Right lobe of liver (tissue), 4 donors: ENCODE measurements at regions not wholly inside any gene's neighbourhood (a gene's known extent, or its start where the extent isn't known, plus 50 kb on each side); places are given as distances from the start of the nearest gene placed in this dataset.

Source experiments
- CTCF ChIP-seq, 4 donors: fragments of 200-600 bp in 3 of 4; fragments of 450-650 bp in 1 of 4; IDR thresholded peaks; one replicate each; pipeline versions ENCODE4 v1.5.1 to v1.8.0; 2016 to 2022; ENCODE audit warnings: antibody characterized with exemption in 4 of 4, mild to moderate bottlenecking in 2 of 4
- POLR2A ChIP-seq: fragments of 450-650 bp; IDR thresholded peaks from one replicate; pipeline ENCODE4 v1.6.1; 2017; ENCODE audit warnings: antibody characterized with exemption, mild to moderate bottlenecking
- donor health status: DM: no; HTN: no; CAD: no.
- donor health status: DM: no; HTN: no; CAD: no.
- donor health status: DM: no; HTN: yes; CAD: no.

DNA sequence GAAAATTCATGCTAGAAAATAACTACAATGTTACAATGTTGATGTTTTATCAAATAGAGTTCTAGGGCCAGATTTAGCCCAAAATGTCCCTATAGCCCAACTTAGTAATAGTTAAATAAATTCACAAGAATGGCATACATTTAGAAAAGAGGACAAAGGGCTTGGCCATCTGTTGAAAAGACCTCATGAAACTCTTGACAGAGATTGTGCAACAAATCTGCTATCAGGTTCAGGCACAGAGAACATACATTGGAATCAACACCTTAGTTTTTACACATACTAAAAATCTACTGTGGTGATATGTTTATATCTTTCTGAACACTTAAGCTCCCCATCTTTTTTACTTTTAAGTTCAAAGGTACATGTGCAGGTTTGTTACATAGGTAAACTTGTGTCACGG, 298.3 kb upstream of the DACH1 start:
- TF ChIP-seq CTCF (IDR thresholded peaks at IDR 0.05) (no peak), POLR2A (no peak)
